Kidney (tissue), 13 donors: ENCODE measurements at regions not wholly inside any gene's neighbourhood (a gene's known extent, or its start where the extent isn't known, plus 50 kb on each side); places are given as distances from the start of the nearest gene placed in this dataset.

Source experiments
- DNase-seq, 5 donors: peaks; one replicate each; pipeline ENCODE4 v3.0.0-alpha.2; 2013 to 2020
- FAIRE-seq: peaks from 2 replicates; lab custom pipeline; 2012; peaks lifted over from hg19 to GRCh38; lab: Jason Lieb, UNC
- H3K27ac ChIP-seq, 2 donors: one replicate each; pipeline ENCODE4 v1.7.0; 2013; ENCODE audit warnings: low read depth in 2 of 2, low read length in 2 of 2, inconsistent platforms in 1 of 2
- H3K27me3 ChIP-seq: one replicate; pipeline ENCODE4 v1.7.1; 2013; ENCODE audit warnings: low read length, inconsistent platforms; ENCODE audit not compliant: control insufficient read depth, insufficient read depth
- H3K36me3 ChIP-seq, 3 donors: one replicate each; pipeline versions ENCODE4 v1.7.0 to v1.7.1; 2013; ENCODE audit warnings: low read length in 3 of 3, control low read depth in 1 of 3, inconsistent platforms in 1 of 3; ENCODE audit not compliant: insufficient read depth in 3 of 3, control insufficient read depth in 2 of 3
- H3K4me1 ChIP-seq, 3 donors: one replicate each; pipeline versions ENCODE4 v1.7.0 to v1.7.1; 2013; ENCODE audit warnings: low read length in 3 of 3, inconsistent platforms in 1 of 3, low read depth in 1 of 3; ENCODE audit not compliant: control insufficient read depth in 2 of 3, insufficient read depth in 2 of 3
- H3K4me3 ChIP-seq, 3 donors: one replicate each; pipeline versions ENCODE4 v1.7.0 to v1.8.1; 2013; ENCODE audit warnings: low read length in 3 of 3, control low read depth in 1 of 3, inconsistent platforms in 1 of 3
- H3K9ac ChIP-seq, 3 donors: one replicate each; pipeline versions ENCODE4 v1.7.0 to v1.7.1; 2013; ENCODE audit warnings: low read length in 3 of 3, control low read depth in 1 of 3, inconsistent platforms in 1 of 3
- H3K9me3 ChIP-seq, 3 donors: one replicate each; pipeline versions ENCODE4 v1.7.0 to v1.7.1; 2013; ENCODE audit warnings: low read length in 3 of 3, control low read depth in 1 of 3, inconsistent platforms in 1 of 3; ENCODE audit not compliant: control insufficient read depth in 2 of 3, insufficient read depth in 1 of 3
- intact Hi-C: fragments of 100-400 bp; cut with DNase I; formaldehyde crosslinking; loops from one replicate; pipeline ENCODE4 v1.11.1; 2022
- TF ChIP-seq, protein P1 (sequence below): IDR thresholded peaks from 3 replicates; pipeline ENCODE4 v1.5.1; 2012; ENCODE audit warnings: mild to moderate bottlenecking, moderate library complexity, borderline replicate concordance; ENCODE audit not compliant: insufficient read depth; ENCODE audit errors: extremely low read depth
- donor health status: control.
- donor health status: control.
- donor health status: control.
- donor health status: control.
- donor health status: control.
- donor health status: DM: yes; HTN: yes; CAD: no.
- donor health status: Normal renal cell carcinoma (clear cell type).

- H3K9ac ChIP-seq = no peak overlapping the region
- TF ChIP-seq, protein P1, sequence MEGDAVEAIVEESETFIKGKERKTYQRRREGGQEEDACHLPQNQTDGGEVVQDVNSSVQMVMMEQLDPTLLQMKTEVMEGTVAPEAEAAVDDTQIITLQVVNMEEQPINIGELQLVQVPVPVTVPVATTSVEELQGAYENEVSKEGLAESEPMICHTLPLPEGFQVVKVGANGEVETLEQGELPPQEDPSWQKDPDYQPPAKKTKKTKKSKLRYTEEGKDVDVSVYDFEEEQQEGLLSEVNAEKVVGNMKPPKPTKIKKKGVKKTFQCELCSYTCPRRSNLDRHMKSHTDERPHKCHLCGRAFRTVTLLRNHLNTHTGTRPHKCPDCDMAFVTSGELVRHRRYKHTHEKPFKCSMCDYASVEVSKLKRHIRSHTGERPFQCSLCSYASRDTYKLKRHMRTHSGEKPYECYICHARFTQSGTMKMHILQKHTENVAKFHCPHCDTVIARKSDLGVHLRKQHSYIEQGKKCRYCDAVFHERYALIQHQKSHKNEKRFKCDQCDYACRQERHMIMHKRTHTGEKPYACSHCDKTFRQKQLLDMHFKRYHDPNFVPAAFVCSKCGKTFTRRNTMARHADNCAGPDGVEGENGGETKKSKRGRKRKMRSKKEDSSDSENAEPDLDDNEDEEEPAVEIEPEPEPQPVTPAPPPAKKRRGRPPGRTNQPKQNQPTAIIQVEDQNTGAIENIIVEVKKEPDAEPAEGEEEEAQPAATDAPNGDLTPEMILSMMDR = no peak
- no peak for FAIRE-seq
These were observed 309.8 kb upstream of the KIAA1217 start for GRCh38 chr10:23899166-23899565.

DNA sequence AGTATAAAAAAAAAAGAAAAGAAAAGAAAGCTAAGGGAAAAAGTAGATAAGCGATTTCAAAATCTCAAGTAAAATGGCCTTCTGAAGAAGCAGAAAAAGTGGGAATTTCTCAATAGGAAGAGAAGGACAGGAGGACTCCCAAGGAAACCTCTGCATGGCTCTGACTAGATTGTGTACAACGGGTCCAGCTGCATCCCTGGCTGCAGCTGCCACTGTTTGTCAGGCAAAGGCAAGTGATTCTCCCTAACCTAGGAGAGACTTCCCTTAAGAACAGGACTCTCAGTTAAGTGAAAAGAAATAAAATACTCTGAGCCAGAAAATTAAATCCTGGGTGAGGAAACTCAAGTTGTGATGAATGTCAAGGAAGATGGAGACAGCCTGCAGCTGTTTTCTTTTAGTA is 298.6 kb upstream of the KIAA1217 start:
- intact Hi-C loops = no loop called here
- Histone ChIP-seq H3K4me1 (no peaks in the 10 kb centered on the region), H3K36me3 (no peaks in the 10 kb centered on the region), H3K27me3 (no peaks in the 10 kb centered on the region), H3K9ac (no peak overlapping the region), H3K27ac (no peak overlapping the region), H3K4me3 (no peak overlapping the region), H3K9me3 (no peaks in the 10 kb centered on the region)
- DNase-seq (peak in 2 of 5 donors; percentile 21 to 47), FAIRE-seq (no peak)
- TF ChIP-seq, protein P1 = no peak

More at GRCh38 chr10:23899166-23899565, 309.8 kb upstream of the KIAA1217 start:
- no peak overlapping the region for H3K4me3 ChIP-seq
- no peaks in the 10 kb centered on the region for H3K36me3 ChIP-seq
- H3K9me3 ChIP-seq = no peaks in the 10 kb centered on the region
- H3K27me3 ChIP-seq = no peaks in the 10 kb centered on the region
- intact Hi-C loops = no loop called here
- no peak for DNase-seq
- no peaks in the 10 kb centered on the region for H3K4me1 ChIP-seq
- no peak overlapping the region for H3K27ac ChIP-seq

DNA sequence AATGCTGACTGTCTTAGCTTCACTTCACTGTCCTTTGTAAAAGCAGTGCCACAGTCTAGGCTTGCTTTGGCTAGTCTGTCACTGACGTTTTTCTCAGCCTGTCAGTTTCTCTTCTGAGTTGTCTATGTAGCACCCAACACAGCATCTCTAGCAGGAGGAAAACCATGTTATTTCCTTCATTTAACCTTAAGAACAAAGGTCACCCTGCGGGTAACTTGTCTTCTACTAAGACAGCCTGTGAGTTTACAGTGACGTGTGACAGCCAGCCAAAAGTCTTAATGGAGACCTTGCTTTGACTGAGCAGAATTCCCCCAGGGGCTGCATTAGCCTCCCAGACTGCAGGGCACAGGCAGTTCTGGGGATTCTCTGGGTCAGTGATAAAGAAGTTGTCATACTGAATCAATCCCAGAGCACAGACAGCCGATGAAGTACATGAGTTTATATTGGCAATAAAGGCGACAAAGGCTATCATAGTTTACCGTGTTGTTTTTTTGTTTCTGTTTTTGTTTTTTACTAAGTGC is 296.0 kb upstream of the KIAA1217 start:
- H3K4me3 ChIP-seq = no peak overlapping the region
- H3K27ac ChIP-seq = no peak overlapping the region
- FAIRE-seq = no peak
- no peak overlapping the region for H3K9ac ChIP-seq
- intact Hi-C loops = no loop called here
- no peaks in the 10 kb centered on the region for H3K36me3 ChIP-seq
- peak in 2 of 5 donors; percentile 24 to 45 for DNase-seq
- TF ChIP-seq, protein P1 = no peak
- H3K27me3 ChIP-seq = no peaks in the 10 kb centered on the region
- no peaks in the 10 kb centered on the region for H3K9me3 ChIP-seq
- no peaks in the 10 kb centered on the region for H3K4me1 ChIP-seq

GRCh38 chr10:23914641-23915040 is 294.3 kb upstream of the KIAA1217 start:
- intact Hi-C loops = no loop called here
- Histone ChIP-seq H3K27me3 (no peaks in the 10 kb centered on the region), H3K9ac (no peak overlapping the region), H3K36me3 (no peaks in the 10 kb centered on the region), H3K27ac (no peak overlapping the region), H3K4me1 (no peaks in the 10 kb centered on the region), H3K9me3 (no peaks in the 10 kb centered on the region), H3K4me3 (no peak overlapping the region)
- FAIRE-seq (no peak), DNase-seq (peak in 1 of 5 donors; percentile 29)
- TF ChIP-seq, protein P1 = no peak
